B cell (primary cell): ENCODE measurements at regions not wholly inside any gene's neighbourhood (a gene's known extent, or its start where the extent isn't known, plus 50 kb on each side); places are given as distances from the start of the nearest gene placed in this dataset.

Experiments
- ATAC-seq: fragments of 200-7000 bp; cut with Tn5 transposase; one replicate; pipeline ENCODE4 v1.10.0; 2021; ENCODE audit warnings: low read depth, mild to moderate bottlenecking, moderate number of reproducible peaks, moderate library complexity
- CTCF ChIA-PET: fragments of 350-600 bp; sonication (Branson Sonifier 250); formaldehyde crosslinking; loops from one replicate; lab custom pipeline; 2021; ENCODE audit warnings: antibody characterized with exemption, inconsistent platforms; lab: Charles Lee
- POLR2A ChIA-PET: fragments of 350-600 bp; sonication (Branson Sonifier 250); formaldehyde crosslinking; loops from one replicate; lab custom pipeline; 2021; ENCODE audit warnings: antibody characterized with exemption; lab: Charles Lee
- DNase-seq: peaks from one replicate; pipeline ENCODE4 v3.0.0; 2013
- H2AFZ ChIP-seq: 2 replicates; pipeline ENCODE4 v1.6.1; 2012; ENCODE audit warnings: mild to moderate bottlenecking, low read depth, low read length; ENCODE audit not compliant: insufficient read depth, poor library complexity, severe bottlenecking
- H3K27ac ChIP-seq, 2 donors: 1 replicate in 1 of 2; 2 replicates in 1 of 2; pipeline ENCODE4 v1.5.1; 2012 to 2013; ENCODE audit warnings: low read length in 2 of 2, mild to moderate bottlenecking in 2 of 2, moderate library complexity in 1 of 2
- H3K27me3 ChIP-seq, 4 experiments: fragments of 200-600 bp in 1 of 4; sonication (generic) in 1 of 4; replicated peaks in 1 of 4; 1 replicate in 2 of 4; 2 replicates in 2 of 4; pipeline versions ENCODE4 v1.6.1 to v1.7.0; 2013 to 2016; ENCODE audit warnings: low read length in 3 of 4, mild to moderate bottlenecking in 2 of 4, mixed read lengths in 1 of 4, moderate library complexity in 1 of 4; ENCODE audit not compliant: insufficient read depth in 4 of 4, control insufficient read depth in 3 of 4; ENCODE audit errors: control extremely low read depth in 1 of 4
- H3K36me3 ChIP-seq, 2 experiments: replicated peaks in 1 of 2; 1 replicate in 1 of 2; 2 replicates in 1 of 2; pipeline versions ENCODE4 v1.6.1 to v1.7.1; 2013; ENCODE audit warnings: low read length in 1 of 2; ENCODE audit not compliant: insufficient read depth in 2 of 2, control insufficient read depth in 1 of 2; ENCODE audit errors: control extremely low read depth in 1 of 2, extremely low read depth in 1 of 2
- H3K4me1 ChIP-seq, 2 donors: fragments of 200-600 bp in 1 of 2; sonication (generic) in 1 of 2; 1 replicate in 1 of 2; 2 replicates in 1 of 2; pipeline versions ENCODE4 v1.5.1 to v1.6.1; 2013 to 2017; ENCODE audit warnings: low read length in 2 of 2; ENCODE audit not compliant: control insufficient read depth in 2 of 2, insufficient read depth in 2 of 2
- H3K4me2 ChIP-seq: replicated peaks from 2 replicates; pipeline ENCODE3; 2012; ENCODE audit warnings: mild to moderate bottlenecking, low read depth, low read length; ENCODE audit not compliant: poor library complexity, severe bottlenecking
- H3K4me3 ChIP-seq, 5 experiments: fragments of 200-600 bp in 1 of 5; sonication (generic) in 1 of 5; 1 replicate in 3 of 5; 2 replicates in 2 of 5; pipeline versions ENCODE4 v1.5.1 to v1.7.0; 2011 to 2016; ENCODE audit warnings: low read length in 4 of 5, mild to moderate bottlenecking in 4 of 5, low read depth in 2 of 5, control low read depth in 1 of 5, moderate library complexity in 1 of 5; ENCODE audit not compliant: insufficient read depth in 1 of 5; ENCODE audit errors: control extremely low read depth in 1 of 5, extremely low read depth in 1 of 5
- H3K79me2 ChIP-seq: fragments of 200-600 bp; sonication (generic); one replicate; pipeline ENCODE4 v1.6.0; 2016; ENCODE audit warnings: low read length; ENCODE audit not compliant: control insufficient read depth, insufficient read depth
- H3K9ac ChIP-seq: fragments of 200-600 bp; sonication (generic); 2 replicates; pipeline ENCODE4 v1.6.1; 2017; ENCODE audit warnings: mild to moderate bottlenecking, low read length, moderate library complexity
- H3K9me3 ChIP-seq, 3 donors: one replicate each; pipeline versions ENCODE4 v1.6.1 to v1.7.1; 2013; ENCODE audit warnings: low read length in 2 of 3; ENCODE audit not compliant: control insufficient read depth in 2 of 3, insufficient read depth in 1 of 3; ENCODE audit errors: control extremely low read depth in 1 of 3
- H4K20me1 ChIP-seq: 2 replicates; pipeline ENCODE4 v1.6.0; 2012; ENCODE audit warnings: mild to moderate bottlenecking, low read length; ENCODE audit not compliant: insufficient read depth, control insufficient read depth, poor library complexity, severe bottlenecking
- H3K27ac Mint-ChIP-seq: one replicate; pipeline ENCODE4 v1.8.0; 2021; ENCODE audit warnings: mixed read lengths
- H3K27me3 Mint-ChIP-seq: one replicate; pipeline ENCODE4 v1.8.0; 2021; ENCODE audit warnings: mixed read lengths
- H3K4me1 Mint-ChIP-seq: one replicate; pipeline ENCODE4 v1.8.0; 2021; ENCODE audit warnings: mixed read lengths
- H3K4me3 Mint-ChIP-seq: one replicate; pipeline ENCODE4 v1.8.0; 2021; ENCODE audit warnings: mixed read lengths
- H3K9me3 Mint-ChIP-seq: one replicate; pipeline ENCODE4 v1.8.0; 2022; ENCODE audit warnings: mixed read lengths; ENCODE audit not compliant: insufficient read depth
- EZH2 ChIP-seq: IDR thresholded peaks from 2 replicates; pipeline ENCODE4 v1.6.1; 2012; ENCODE audit warnings: borderline replicate concordance, low read depth, mild to moderate bottlenecking, moderate library complexity, low read length; ENCODE audit not compliant: insufficient read depth, poor library complexity, severe bottlenecking
- WGBS: methylation state at CpG from one replicate; pipeline ENCODE4 v1.1.5; 2013; ENCODE audit warnings: missing lambda C conversion rate; ENCODE audit not compliant: insufficient coverage; 5-methylcytosine and 5-hydroxymethylcytosine counted together
- intact Hi-C: fragments of 100-400 bp; cut with micrococcal nuclease; formaldehyde crosslinking; loops from one replicate; pipeline ENCODE4 v1.10.0; 2022
- TF ChIP-seq, protein P1 (sequence below): fragments of 200-600 bp; IDR thresholded peaks from one replicate; pipeline ENCODE4 v1.8.0; 2022; ENCODE audit warnings: antibody characterized with exemption, mild to moderate bottlenecking

DNA sequence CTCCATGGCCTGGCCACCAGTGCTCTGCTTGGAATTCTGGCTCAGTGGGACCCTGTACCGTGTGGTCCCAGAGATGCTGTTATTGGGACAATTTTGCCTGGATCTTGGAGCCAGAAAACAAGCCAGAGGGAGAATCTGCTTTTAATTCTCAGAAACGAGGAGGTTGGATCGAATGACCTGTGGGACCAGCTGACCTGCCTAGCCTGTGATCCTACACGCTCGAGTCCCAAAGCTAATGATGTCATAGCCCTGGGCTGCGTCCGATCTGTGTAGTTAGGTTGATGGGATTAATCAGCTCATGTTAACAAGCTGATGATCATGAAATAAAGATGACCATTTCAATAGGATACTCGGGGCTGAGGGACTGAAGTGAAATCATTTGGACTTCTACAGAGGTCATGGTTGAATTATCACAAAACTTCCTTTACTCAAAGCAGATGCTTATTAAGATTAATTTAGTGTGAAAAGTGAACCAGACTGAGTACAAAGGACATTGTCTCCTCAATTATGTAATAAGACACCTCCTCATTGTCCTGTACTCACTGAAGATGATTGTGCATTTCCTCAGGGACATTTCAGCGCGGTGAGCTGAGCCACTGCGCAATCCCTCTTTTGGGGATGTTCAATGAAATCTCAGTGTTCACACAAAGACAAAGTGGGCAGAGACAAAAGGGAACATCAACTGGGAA, 51.9 kb upstream of the STX18 start:
- Mint-ChIP-seq H3K27ac (no peak overlapping the region), H3K4me1 (no peaks in the 10 kb centered on the region), H3K27me3 (no peaks in the 10 kb centered on the region), H3K4me3 (no peak overlapping the region), H3K9me3 (peaks cover 6% of the 10 kb centered on the region)
- Histone ChIP-seq H4K20me1 (no peaks in the 10 kb centered on the region), H2AFZ (no peak overlapping the region), H3K27ac (no peak overlapping the region), H3K4me2 (no peak overlapping the region), H3K4me3 (no peak overlapping the region), H3K9me3 (peaks cover 0 to 13% (median 4%) of the 10 kb centered on the region in 3 donors), H3K4me1 (no peaks in the 10 kb centered on the region), H3K79me2 (no peaks in the 10 kb centered on the region), H3K27me3 (no peaks in the 10 kb centered on the region), H3K36me3 (no peaks in the 10 kb centered on the region), H3K9ac (no peak overlapping the region)
- POLR2A ChIA-PET, result no interaction called here
- TF ChIP-seq, protein P1, sequence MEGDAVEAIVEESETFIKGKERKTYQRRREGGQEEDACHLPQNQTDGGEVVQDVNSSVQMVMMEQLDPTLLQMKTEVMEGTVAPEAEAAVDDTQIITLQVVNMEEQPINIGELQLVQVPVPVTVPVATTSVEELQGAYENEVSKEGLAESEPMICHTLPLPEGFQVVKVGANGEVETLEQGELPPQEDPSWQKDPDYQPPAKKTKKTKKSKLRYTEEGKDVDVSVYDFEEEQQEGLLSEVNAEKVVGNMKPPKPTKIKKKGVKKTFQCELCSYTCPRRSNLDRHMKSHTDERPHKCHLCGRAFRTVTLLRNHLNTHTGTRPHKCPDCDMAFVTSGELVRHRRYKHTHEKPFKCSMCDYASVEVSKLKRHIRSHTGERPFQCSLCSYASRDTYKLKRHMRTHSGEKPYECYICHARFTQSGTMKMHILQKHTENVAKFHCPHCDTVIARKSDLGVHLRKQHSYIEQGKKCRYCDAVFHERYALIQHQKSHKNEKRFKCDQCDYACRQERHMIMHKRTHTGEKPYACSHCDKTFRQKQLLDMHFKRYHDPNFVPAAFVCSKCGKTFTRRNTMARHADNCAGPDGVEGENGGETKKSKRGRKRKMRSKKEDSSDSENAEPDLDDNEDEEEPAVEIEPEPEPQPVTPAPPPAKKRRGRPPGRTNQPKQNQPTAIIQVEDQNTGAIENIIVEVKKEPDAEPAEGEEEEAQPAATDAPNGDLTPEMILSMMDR, result no peak
- TF ChIP-seq EZH2, result no peak
- WGBS, result 100% methylated on average over 1 of the region's 11 CpGs
- CTCF ChIA-PET, result no interaction called here
- intact Hi-C loops, result no loop called here
- no peak for DNase-seq
- ATAC-seq, result no peak

DNA sequence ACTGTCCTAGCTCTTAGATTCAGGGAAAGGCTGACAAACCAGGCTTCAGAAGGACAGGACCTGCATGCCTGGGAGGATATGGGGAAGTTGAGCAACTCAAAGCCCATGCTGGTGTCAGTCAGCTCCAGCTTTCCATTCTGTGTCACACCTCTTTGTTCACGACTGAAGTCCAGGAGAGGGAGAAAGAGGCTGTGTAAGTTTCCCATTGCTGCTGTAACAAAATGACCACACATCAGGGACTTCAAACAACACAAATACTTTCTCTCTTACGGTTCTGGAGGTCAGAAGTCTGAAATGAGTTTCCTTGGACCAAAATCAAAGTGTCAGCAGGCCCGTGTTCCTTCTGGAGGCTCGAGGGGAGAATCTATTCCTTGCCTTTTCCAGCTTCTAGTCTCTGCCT, 50.6 kb upstream of the STX18 start:
- Mint-ChIP-seq H3K4me1 (no peaks in the 10 kb centered on the region), H3K9me3 (peaks cover 6% of the 10 kb centered on the region), H3K4me3 (no peak overlapping the region), H3K27me3 (no peaks in the 10 kb centered on the region), H3K27ac (no peak overlapping the region)
- Histone ChIP-seq H3K4me2 (no peak overlapping the region), H3K27me3 (no peaks in the 10 kb centered on the region), H3K9ac (no peak overlapping the region), H3K4me1 (no peaks in the 10 kb centered on the region), H3K79me2 (no peaks in the 10 kb centered on the region), H4K20me1 (no peaks in the 10 kb centered on the region), H3K27ac (no peak overlapping the region), H2AFZ (no peak overlapping the region), H3K9me3 (peaks cover 0 to 13% (median 4%) of the 10 kb centered on the region in 3 donors), H3K36me3 (no peaks in the 10 kb centered on the region), H3K4me3 (no peak overlapping the region)
- ATAC-seq (no peak), DNase-seq (no peak)
- CTCF ChIA-PET, result no interaction called here
- 94% methylated on average over 3 of the region's 4 CpGs for WGBS
- POLR2A ChIA-PET, result no interaction called here
- TF ChIP-seq, protein P1, result no peak
- TF ChIP-seq EZH2, result no peak
- intact Hi-C loops, result no loop called here
